ENCODE measurements at regions not wholly inside any gene's neighbourhood (a gene's known extent, or its start where the extent isn't known, plus 50 kb on each side); places are given as distances from the start of the nearest gene placed in this dataset.

DNA sequence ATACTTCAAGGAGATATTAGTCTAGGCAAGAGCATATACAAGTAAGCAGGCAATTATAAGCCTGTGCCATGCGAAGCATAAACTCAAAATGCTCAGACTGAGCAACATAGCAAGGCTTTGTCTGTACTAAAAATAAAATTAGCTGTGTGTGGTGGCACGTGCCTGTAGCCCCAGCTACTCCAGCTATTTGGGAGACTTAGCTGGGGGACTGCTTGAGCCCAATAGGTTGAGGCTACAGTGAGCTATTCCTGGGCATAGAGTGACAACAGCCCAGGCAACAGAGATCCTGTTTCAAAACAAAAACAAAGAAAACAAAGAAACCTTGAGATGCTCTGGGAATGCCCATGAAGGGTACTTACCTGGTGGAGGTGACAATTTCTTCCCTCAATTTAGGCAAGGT is 130.5 kb upstream of the ZNF608 start:
- Mint-ChIP-seq H3K9me3 (ENCODE audit: low read depth) (peaks cover 3% of the 10 kb centered on the region), H3K4me3 (ENCODE audit: low read depth) (no peak overlapping the region), H3K27me3 (no peaks in the 10 kb centered on the region), H3K36me3 (ENCODE audit: insufficient read depth) (no peaks in the 10 kb centered on the region), H3K27ac (no peak overlapping the region), H3K4me1 (ENCODE audit: low read depth) (peaks cover 11% of the 10 kb centered on the region)
- TF ChIP-seq, protein P1, sequence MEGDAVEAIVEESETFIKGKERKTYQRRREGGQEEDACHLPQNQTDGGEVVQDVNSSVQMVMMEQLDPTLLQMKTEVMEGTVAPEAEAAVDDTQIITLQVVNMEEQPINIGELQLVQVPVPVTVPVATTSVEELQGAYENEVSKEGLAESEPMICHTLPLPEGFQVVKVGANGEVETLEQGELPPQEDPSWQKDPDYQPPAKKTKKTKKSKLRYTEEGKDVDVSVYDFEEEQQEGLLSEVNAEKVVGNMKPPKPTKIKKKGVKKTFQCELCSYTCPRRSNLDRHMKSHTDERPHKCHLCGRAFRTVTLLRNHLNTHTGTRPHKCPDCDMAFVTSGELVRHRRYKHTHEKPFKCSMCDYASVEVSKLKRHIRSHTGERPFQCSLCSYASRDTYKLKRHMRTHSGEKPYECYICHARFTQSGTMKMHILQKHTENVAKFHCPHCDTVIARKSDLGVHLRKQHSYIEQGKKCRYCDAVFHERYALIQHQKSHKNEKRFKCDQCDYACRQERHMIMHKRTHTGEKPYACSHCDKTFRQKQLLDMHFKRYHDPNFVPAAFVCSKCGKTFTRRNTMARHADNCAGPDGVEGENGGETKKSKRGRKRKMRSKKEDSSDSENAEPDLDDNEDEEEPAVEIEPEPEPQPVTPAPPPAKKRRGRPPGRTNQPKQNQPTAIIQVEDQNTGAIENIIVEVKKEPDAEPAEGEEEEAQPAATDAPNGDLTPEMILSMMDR (IDR thresholded peaks at IDR 0.05; ENCODE audit: unreplicated experiment), result no peak
- no peak for DNase-seq (ENCODE audit: low spot score, unreplicated experiment)

DNA sequence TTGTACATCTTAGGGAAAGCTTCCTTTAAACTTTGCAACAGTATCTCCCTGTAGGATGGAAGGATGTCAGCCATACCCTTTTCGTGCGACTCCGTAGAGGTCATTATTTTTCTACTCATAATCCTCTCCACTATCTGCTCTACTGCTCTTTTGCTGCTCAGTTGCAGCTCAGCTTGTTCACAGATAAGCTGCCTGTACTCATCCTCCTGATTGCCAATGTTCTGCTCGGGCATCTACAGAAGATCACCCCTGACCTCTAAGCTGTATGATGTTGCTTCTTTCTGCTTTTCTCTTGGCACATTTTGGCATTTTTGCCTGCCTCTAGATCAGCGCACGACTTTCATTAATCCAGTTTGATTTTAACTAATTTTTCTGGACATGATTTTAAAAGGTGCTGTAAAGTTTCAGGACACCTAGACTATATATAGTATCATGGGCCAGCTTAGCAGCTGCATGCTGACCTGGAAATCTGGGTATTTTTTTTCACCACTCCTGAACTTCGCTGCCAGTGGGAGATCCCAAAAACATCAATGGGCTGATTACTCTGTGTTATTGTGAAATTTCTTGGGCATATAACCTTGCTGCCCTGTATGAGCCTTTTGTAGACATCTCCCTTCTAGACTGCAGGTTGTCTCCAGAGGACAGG is 131.2 kb upstream of the ZNF608 start:
- Mint-ChIP-seq H3K4me1 (ENCODE audit: low read depth) (peaks cover 5% of the 10 kb centered on the region), H3K9me3 (ENCODE audit: low read depth) (peaks cover 3% of the 10 kb centered on the region), H3K27me3 (no peaks in the 10 kb centered on the region), H3K27ac (no peak overlapping the region), H3K4me3 (ENCODE audit: low read depth) (no peak overlapping the region), H3K36me3 (ENCODE audit: insufficient read depth) (no peaks in the 10 kb centered on the region)
- TF ChIP-seq, protein P1 (IDR thresholded peaks at IDR 0.05; ENCODE audit: unreplicated experiment), result no peak
- no peak for DNase-seq (ENCODE audit: low spot score, unreplicated experiment)

DNA sequence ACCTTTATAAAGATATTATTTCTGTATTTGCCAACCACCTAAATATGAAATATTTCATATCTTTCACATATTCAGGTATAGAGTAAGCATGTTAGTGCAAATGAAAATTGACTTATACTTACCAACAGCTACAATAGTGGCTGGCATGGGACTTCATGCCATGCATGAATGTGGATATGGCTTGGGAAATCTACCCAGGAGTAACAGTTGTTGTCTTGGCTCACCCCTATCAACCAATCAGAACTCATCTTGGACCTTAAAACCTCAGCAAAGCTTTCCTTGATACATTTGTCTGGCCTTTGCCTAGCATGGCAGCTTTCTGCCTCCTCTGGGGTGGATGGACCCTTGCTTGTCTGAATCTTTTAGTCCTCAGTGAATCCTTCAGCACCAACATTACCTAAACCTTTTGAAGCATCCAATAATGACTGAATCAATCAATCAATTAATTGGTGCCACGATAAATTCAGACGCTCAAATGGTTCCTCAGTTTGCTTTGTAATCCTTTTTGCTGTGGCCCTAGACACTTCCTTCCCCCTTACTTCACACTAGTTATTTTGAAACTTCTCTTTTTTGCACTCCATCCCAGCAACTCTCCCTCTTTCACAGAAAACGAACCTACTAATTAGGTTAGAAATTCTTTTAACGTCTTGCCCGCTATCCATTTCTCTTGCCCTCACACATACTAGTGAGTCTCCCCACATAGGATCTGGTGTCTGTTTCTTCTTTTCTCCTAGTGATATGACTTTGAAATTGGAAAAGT is 132.3 kb upstream of the ZNF608 start:
- Mint-ChIP-seq H3K4me1 (ENCODE audit: low read depth) (peaks cover 5% of the 10 kb centered on the region), H3K36me3 (ENCODE audit: insufficient read depth) (no peaks in the 10 kb centered on the region), H3K27ac (no peak overlapping the region), H3K9me3 (ENCODE audit: low read depth) (peaks cover 3% of the 10 kb centered on the region), H3K4me3 (ENCODE audit: low read depth) (no peak overlapping the region), H3K27me3 (no peaks in the 10 kb centered on the region)
- TF ChIP-seq, protein P1 (IDR thresholded peaks at IDR 0.05; ENCODE audit: unreplicated experiment), result no peak
- DNase-seq (ENCODE audit: low spot score, unreplicated experiment), result no peak

DNA sequence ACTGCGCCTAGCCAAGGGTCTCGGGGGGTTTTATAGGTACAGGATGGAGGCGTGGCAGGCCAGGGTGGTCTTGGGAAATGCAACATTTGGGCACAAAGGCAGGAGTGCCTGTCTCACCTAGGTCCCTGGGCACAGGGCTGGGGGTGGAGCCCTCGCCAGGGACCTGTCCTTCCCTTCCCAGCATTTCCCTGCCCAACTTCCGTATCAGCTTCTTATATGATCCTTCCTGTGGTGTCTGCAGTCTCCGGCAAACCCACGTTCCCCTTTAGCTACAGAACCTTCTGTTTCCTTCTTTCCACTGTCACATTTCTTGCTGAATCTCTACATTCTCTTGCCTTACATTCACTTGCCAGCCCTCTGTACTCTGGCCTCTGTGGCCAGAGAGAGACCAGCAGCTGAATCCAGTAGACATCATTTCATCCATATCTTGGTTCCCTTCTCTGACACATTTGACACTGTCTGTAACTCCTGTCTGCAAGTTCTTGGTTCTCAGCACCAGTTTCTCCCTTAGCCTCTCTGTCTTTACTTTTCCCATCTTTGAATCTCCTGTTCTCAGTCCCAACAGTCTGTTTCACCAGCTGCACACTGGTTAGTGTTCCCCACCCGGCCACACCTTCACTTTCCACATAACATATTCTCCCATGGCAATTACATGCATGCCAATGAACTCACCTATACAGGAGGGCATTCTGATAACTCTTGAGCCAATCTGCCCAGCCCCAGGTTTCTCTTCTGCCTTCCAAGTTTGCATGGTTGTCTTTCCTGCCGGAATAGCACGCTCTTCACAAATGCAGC is 134.7 kb upstream of the ZNF608 start:
- H3K4me1 Mint-ChIP-seq (ENCODE audit: low read depth), result peaks cover 2% of the 10 kb centered on the region
- no peak overlapping the region for H3K4me3 Mint-ChIP-seq (ENCODE audit: low read depth)
- no peaks in the 10 kb centered on the region for H3K27me3 Mint-ChIP-seq
- no peak overlapping the region for H3K27ac Mint-ChIP-seq
- H3K36me3 Mint-ChIP-seq (ENCODE audit: insufficient read depth), result no peaks in the 10 kb centered on the region
- no peaks in the 10 kb centered on the region for H3K9me3 Mint-ChIP-seq (ENCODE audit: low read depth)
- TF ChIP-seq, protein P1 (IDR thresholded peaks at IDR 0.05; ENCODE audit: unreplicated experiment), result no peak
- no peak for DNase-seq (ENCODE audit: low spot score, unreplicated experiment)

DNA sequence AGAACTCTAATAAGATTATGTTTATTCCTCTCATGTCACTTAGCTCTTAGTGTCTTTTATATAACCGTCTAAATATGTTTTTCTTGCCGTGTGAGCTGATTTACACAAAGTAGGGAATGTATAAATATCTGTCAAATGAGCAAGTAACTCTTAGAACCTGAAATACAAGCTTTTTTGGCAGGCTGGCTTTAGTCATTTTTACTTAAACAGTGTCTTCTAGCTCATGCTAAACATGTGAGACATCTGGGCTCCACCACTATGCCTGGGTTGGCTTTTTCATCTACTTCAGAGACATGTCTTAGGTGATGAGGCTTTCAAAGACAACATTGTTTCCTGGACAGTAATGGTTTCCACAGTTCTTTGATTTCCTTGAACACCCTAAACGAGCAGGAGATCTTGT is 137.2 kb upstream of the ZNF608 start:
- TF ChIP-seq, protein P1 (IDR thresholded peaks at IDR 0.05; ENCODE audit: unreplicated experiment), result no peak
- H3K4me3 Mint-ChIP-seq (ENCODE audit: low read depth), result no peak overlapping the region
- no peak for DNase-seq (ENCODE audit: low spot score, unreplicated experiment)
- no peaks in the 10 kb centered on the region for H3K27me3 Mint-ChIP-seq
- no peak overlapping the region for H3K27ac Mint-ChIP-seq
- peaks cover 23% of the 10 kb centered on the region for H3K4me1 Mint-ChIP-seq (ENCODE audit: low read depth)
- H3K36me3 Mint-ChIP-seq (ENCODE audit: insufficient read depth), result no peaks in the 10 kb centered on the region
- no peaks in the 10 kb centered on the region for H3K9me3 Mint-ChIP-seq (ENCODE audit: low read depth)
